Breast epithelium (tissue), 4 donors: ENCODE measurements at regions not wholly inside any gene's neighbourhood (a gene's known extent, or its start where the extent isn't known, plus 50 kb on each side); places are given as distances from the start of the nearest gene placed in this dataset.

Experiments
- DNase-seq, 2 donors: peaks; one replicate each; pipeline ENCODE4 v3.0.0-alpha.2; 2019; ENCODE audit warnings: low spot score in 2 of 2
- H3K27ac ChIP-seq, 2 donors: fragments of 200-600 bp; sonication (generic) in 1 of 2; one replicate each; pipeline ENCODE4 v1.5.1; 2016 to 2019; ENCODE audit warnings: mild to moderate bottlenecking in 1 of 2
- H3K27me3 ChIP-seq, 2 donors: fragments of 200-600 bp; sonication (generic) in 1 of 2; one replicate each; pipeline versions ENCODE4 v1.5.1 to v1.6.0; 2017 to 2019; ENCODE audit warnings: control low read depth in 1 of 2, mild to moderate bottlenecking in 1 of 2
- H3K36me3 ChIP-seq: fragments of 200-600 bp; one replicate; pipeline ENCODE4 v1.5.1; 2019
- H3K4me1 ChIP-seq, 2 donors: fragments of 200-600 bp; sonication (generic); one replicate each; pipeline ENCODE4 v1.5.1; 2016 to 2019; ENCODE audit warnings: control low read depth in 1 of 2
- H3K4me3 ChIP-seq, 3 donors: fragments of 200-600 bp; sonication (generic); 1 replicate in 2 of 3; 2 replicates in 1 of 3; pipeline ENCODE4 v1.5.1; 2016 to 2019; ENCODE audit warnings: mild to moderate bottlenecking in 3 of 3, moderate library complexity in 2 of 3
- H3K9me3 ChIP-seq, 2 donors: fragments of 200-600 bp; sonication (generic) in 1 of 2; one replicate each; pipeline ENCODE4 v1.5.1; 2016 to 2019; ENCODE audit warnings: control low read depth in 1 of 2
- CTCF ChIP-seq, 3 donors: fragments of 450-650 bp; IDR thresholded peaks; one replicate each; pipeline ENCODE4 v1.5.1; 2016 to 2017; ENCODE audit warnings: antibody characterized with exemption in 3 of 3, mild to moderate bottlenecking in 3 of 3, moderate library complexity in 3 of 3
- POLR2A ChIP-seq: fragments of 450-650 bp; IDR thresholded peaks from one replicate; pipeline ENCODE4 v1.6.1; 2016; ENCODE audit warnings: antibody characterized with exemption, mild to moderate bottlenecking, moderate library complexity
- POLR2AphosphoS5 ChIP-seq, 3 donors: sonication (generic); formaldehyde crosslinking; IDR thresholded peaks; one replicate each; pipeline ENCODE4 v1.6.1; 2017; ENCODE audit warnings: antibody characterized with exemption in 3 of 3
- intact Hi-C: fragments of 100-400 bp; cut with DNase I; formaldehyde crosslinking; loops from one replicate; pipeline ENCODE4 v1.15.1; 2023; ENCODE audit warnings: low total_unique reads

- H3K36me3 ChIP-seq, result no peaks in the 10 kb centered on the region
- no peak overlapping the region for H3K27ac ChIP-seq
- no peaks in the 10 kb centered on the region for H3K27me3 ChIP-seq
- intact Hi-C loops, result no loop called here
- H3K4me1 ChIP-seq, result no peaks in the 10 kb centered on the region
- no peak for DNase-seq
- no peaks in the 10 kb centered on the region for H3K9me3 ChIP-seq
- TF ChIP-seq POLR2A, result no peak
- no peak for TF ChIP-seq POLR2AphosphoS5 (IDR thresholded peaks at IDR 0.05)
- no peak for TF ChIP-seq CTCF (IDR thresholded peaks at IDR 0.05)
- no peak overlapping the region for H3K4me3 ChIP-seq
These were observed 977.0 kb downstream of the TFAP2A start for GRCh38 chr6:9437836-9438235.

- Histone ChIP-seq H3K4me3 (no peak overlapping the region), H3K27me3 (no peaks in the 10 kb centered on the region), H3K9me3 (no peaks in the 10 kb centered on the region), H3K36me3 (no peaks in the 10 kb centered on the region), H3K27ac (no peak overlapping the region), H3K4me1 (no peaks in the 10 kb centered on the region)
- TF ChIP-seq CTCF (IDR thresholded peaks at IDR 0.05), result no peak
- no peak for TF ChIP-seq POLR2AphosphoS5 (IDR thresholded peaks at IDR 0.05)
- TF ChIP-seq POLR2A, result no peak
- intact Hi-C loops, result no loop called here
- DNase-seq, result no peak
These were observed 979.6 kb downstream of the TFAP2A start for GRCh38 chr6:9435281-9435680.

GRCh38 chr6:9431945-9432344 lies 982.9 kb downstream of the TFAP2A start:
- no peak overlapping the region for H3K27ac ChIP-seq
- H3K36me3 ChIP-seq, result no peaks in the 10 kb centered on the region
- no peak overlapping the region for H3K4me3 ChIP-seq
- H3K27me3 ChIP-seq, result no peaks in the 10 kb centered on the region
- TF ChIP-seq POLR2AphosphoS5 (IDR thresholded peaks at IDR 0.05), result no peak
- no peak for TF ChIP-seq CTCF (IDR thresholded peaks at IDR 0.05)
- TF ChIP-seq POLR2A, result no peak
- intact Hi-C loops, result no loop called here
- DNase-seq, result no peak
- no peaks in the 10 kb centered on the region for H3K9me3 ChIP-seq
- no peaks in the 10 kb centered on the region for H3K4me1 ChIP-seq

GRCh38 chr6:9428421-9429172 lies 986.3 kb downstream of the TFAP2A start:
- TF ChIP-seq POLR2AphosphoS5 (IDR thresholded peaks at IDR 0.05) (no peak), POLR2A (no peak), CTCF (IDR thresholded peaks at IDR 0.05) (no peak)
- H3K4me3 ChIP-seq, result no peak overlapping the region
- no peaks in the 10 kb centered on the region for H3K36me3 ChIP-seq
- intact Hi-C loops, result no loop called here
- no peak overlapping the region for H3K27ac ChIP-seq
- H3K27me3 ChIP-seq, result no peaks in the 10 kb centered on the region
- no peaks in the 10 kb centered on the region for H3K9me3 ChIP-seq
- no peak for DNase-seq
- H3K4me1 ChIP-seq, result no peaks in the 10 kb centered on the region

GRCh38 chr6:9422138-9422537 lies 986.8 kb upstream of the SLC35B3 start:
- TF ChIP-seq POLR2AphosphoS5 (IDR thresholded peaks at IDR 0.05) (no peak), CTCF (IDR thresholded peaks at IDR 0.05) (no peak), POLR2A (no peak)
- Histone ChIP-seq H3K4me3 (no peak overlapping the region), H3K9me3 (no peaks in the 10 kb centered on the region), H3K4me1 (no peaks in the 10 kb centered on the region), H3K27me3 (no peaks in the 10 kb centered on the region), H3K36me3 (no peaks in the 10 kb centered on the region), H3K27ac (no peak overlapping the region)
- intact Hi-C loops, result no loop called here
- no peak for DNase-seq
